GM21515 (cell line): ENCODE measurements at regions not wholly inside any gene's neighbourhood (a gene's known extent, or its start where the extent isn't known, plus 50 kb on each side); places are given as distances from the start of the nearest gene placed in this dataset.
A peak's percentile ranks its signal among the peaks of the same experiment; 100 is the strongest.

Experiments
- ATAC-seq: cut with Tn5 transposase; IDR thresholded peaks from one replicate; pipeline ENCODE4 v1.9.1; 2021; ENCODE audit not compliant: unreplicated experiment

- ATAC-seq, result no peak
These were observed 501.1 kb downstream of the KDM4C start for GRCh38 chr9:7258688-7259396.

- no peak for ATAC-seq
These were observed 489.2 kb downstream of the KDM4C start for GRCh38 chr9:7246917-7247522.

GRCh38 chr9:7245976-7246580, 488.3 kb downstream of the KDM4C start:
- ATAC-seq, result no peak

- no peak for ATAC-seq
These were observed 486.1 kb downstream of the KDM4C start for GRCh38 chr9:7243838-7244237.

GRCh38 chr9:7242126-7242525, 484.4 kb downstream of the KDM4C start:
- ATAC-seq, result no peak

GRCh38 chr9:7241694-7242093, 483.9 kb downstream of the KDM4C start:
- no peak for ATAC-seq

GRCh38 chr9:7240569-7241311, 483.0 kb downstream of the KDM4C start:
- ATAC-seq, result no peak

- no peak for ATAC-seq
These were observed 481.9 kb downstream of the KDM4C start for GRCh38 chr9:7239708-7240107.

- no peak for ATAC-seq
These were observed 480.5 kb downstream of the KDM4C start for GRCh38 chr9:7238247-7238637.

- no peak for ATAC-seq
These were observed 479.9 kb downstream of the KDM4C start for GRCh38 chr9:7237473-7238246.

- ATAC-seq, result no peak
These were observed 478.4 kb downstream of the KDM4C start for GRCh38 chr9:7236186-7236585.

- ATAC-seq, result peak; percentile 79
These were observed 476.4 kb downstream of the KDM4C start for GRCh38 chr9:7234144-7234543.

GRCh38 chr9:7229571-7229970, 471.8 kb downstream of the KDM4C start:
- no peak for ATAC-seq

- no peak for ATAC-seq
These were observed 471.0 kb downstream of the KDM4C start for GRCh38 chr9:7228726-7229125.

GRCh38 chr9:7227951-7228350, 470.2 kb downstream of the KDM4C start:
- no peak for ATAC-seq

- no peak for ATAC-seq
These were observed 468.4 kb downstream of the KDM4C start for GRCh38 chr9:7226007-7226640.
